Medulla oblongata (tissue), 1 donor: ENCODE measurements at regions not wholly inside any gene's neighbourhood (a gene's known extent, or its start where the extent isn't known, plus 50 kb on each side); places are given as distances from the start of the nearest gene placed in this dataset.
"Not testable (repeated sequence)": the region's sequence is repeated elsewhere in the genome, so short reads cannot be mapped to it uniquely, and the experiment has no call there.

Experiments
- DNase-seq: peaks from one replicate; pipeline ENCODE4 v3.0.0-alpha.2; 2015; ENCODE audit errors: extremely low spot score

- no peak for DNase-seq
Observed at GRCh38 chr5:169413416-169413815, 112.5 kb upstream of the SLIT3 start.

GRCh38 chr5:169412831-169413230, 111.9 kb upstream of the SLIT3 start:
- no peak for DNase-seq

- DNase-seq: no peak
Observed at GRCh38 chr5:169411786-169412430, 111.0 kb upstream of the SLIT3 start.

GRCh38 chr5:169410996-169411783, 110.3 kb upstream of the SLIT3 start:
- DNase-seq: no peak

GRCh38 chr5:169408731-169409130, 107.8 kb upstream of the SLIT3 start:
- DNase-seq: no peak

- DNase-seq: no peak
Observed at GRCh38 chr5:169408171-169408570, 107.2 kb upstream of the SLIT3 start.

GRCh38 chr5:169404223-169404622, 103.3 kb upstream of the SLIT3 start:
- DNase-seq: no peak

GRCh38 chr5:169398515-169398914, 97.6 kb upstream of the SLIT3 start:
- no peak for DNase-seq

- DNase-seq: no peak
Observed at GRCh38 chr5:169395136-169395535, 94.2 kb upstream of the SLIT3 start.

- DNase-seq: no peak
Observed at GRCh38 chr5:169394371-169394770, 93.4 kb upstream of the SLIT3 start.

GRCh38 chr5:169393907-169394306, 93.0 kb upstream of the SLIT3 start:
- DNase-seq: no peak

- no peak for DNase-seq
Observed at GRCh38 chr5:169390265-169390664, 89.3 kb upstream of the SLIT3 start.

- no peak for DNase-seq
Observed at GRCh38 chr5:169389318-169389717, 88.4 kb upstream of the SLIT3 start.

- DNase-seq: no peak
Observed at GRCh38 chr5:169385636-169386035, 84.7 kb upstream of the SLIT3 start.

- no peak for DNase-seq
Observed at GRCh38 chr5:169384661-169385060, 83.7 kb upstream of the SLIT3 start.

- DNase-seq: no peak
Observed at GRCh38 chr5:169374761-169375160, 73.8 kb upstream of the SLIT3 start.

- DNase-seq: no peak
Observed at GRCh38 chr5:169374111-169374510, 73.2 kb upstream of the SLIT3 start.

- DNase-seq: not testable (repeated sequence)
Observed at GRCh38 chr5:169371801-169372200, 70.9 kb upstream of the SLIT3 start.

GRCh38 chr5:169369130-169369529, 68.2 kb upstream of the SLIT3 start:
- DNase-seq: no peak

GRCh38 chr5:169367861-169368260, 66.9 kb upstream of the SLIT3 start:
- DNase-seq: no peak

- no peak for DNase-seq
Observed at GRCh38 chr5:169357291-169357690, 56.4 kb upstream of the SLIT3 start.

- no peak for DNase-seq
Observed at GRCh38 chr5:169356811-169357210, 55.9 kb upstream of the SLIT3 start.

- no peak for DNase-seq
Observed at GRCh38 chr5:169356181-169356580, 55.2 kb upstream of the SLIT3 start.
